ENCODE measurements at regions not wholly inside any gene's neighbourhood (a gene's known extent, or its start where the extent isn't known, plus 50 kb on each side); places are given as distances from the start of the nearest gene placed in this dataset.
"Not testable (repeated sequence)": the region's sequence is repeated elsewhere in the genome, so short reads cannot be mapped to it uniquely, and the experiment has no call there.

DNA sequence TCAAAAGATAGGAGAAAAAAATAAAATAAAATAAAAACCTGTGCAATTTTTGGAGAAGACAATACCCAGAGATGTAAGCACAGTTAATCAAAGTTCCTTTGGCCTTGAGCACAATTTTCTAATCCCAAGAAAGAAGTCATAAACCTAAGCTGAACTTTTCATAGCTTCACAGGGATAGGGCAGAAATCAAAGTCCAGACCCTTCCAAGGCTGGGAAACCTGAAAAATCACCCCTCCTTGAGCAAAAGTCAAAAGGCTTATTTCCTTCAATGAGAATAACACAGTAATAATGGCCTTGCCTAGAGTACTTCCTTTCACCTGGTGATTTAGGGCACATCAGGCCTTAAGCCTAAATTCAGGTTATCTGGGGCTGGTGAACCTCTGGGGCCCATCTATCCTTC, 415.0 kb upstream of the BTBD3 start:
- no peak overlapping the region for H3K4me2 ChIP-seq (ENCODE audit: low read depth, low read length, poor library complexity, severe bottlenecking)
- no peak for TF ChIP-seq EZH2phosphoT487 (IDR thresholded peaks at IDR 0.05; ENCODE audit: borderline replicate concordance)
- no peak for TF ChIP-seq CTCF (conservative IDR thresholded peaks at IDR 0.05; ENCODE audit: low read length)
- no peak overlapping the region for H3K4me3 ChIP-seq (ENCODE audit: low read length, poor library complexity, severe bottlenecking)
- no peaks in the 10 kb centered on the region for H3F3A ChIP-seq (ENCODE audit: low read depth)
- H4K20me1 ChIP-seq (ENCODE audit: insufficient read depth, low read length, poor library complexity, severe bottlenecking) = no peaks in the 10 kb centered on the region
- H3K9ac ChIP-seq (ENCODE audit: low read depth, low read length, poor library complexity, severe bottlenecking) = no peak overlapping the region
- H3K36me3 ChIP-seq (ENCODE audit: insufficient read depth, low read length) = no peaks in the 10 kb centered on the region
- no peaks in the 10 kb centered on the region for H3K9me3 ChIP-seq (ENCODE audit: insufficient read depth, low read depth, low read length)
- H3K4me1 ChIP-seq (ENCODE audit: insufficient read depth, low read length, poor library complexity, severe bottlenecking) = no peaks in the 10 kb centered on the region
- no peaks in the 10 kb centered on the region for H3K27me3 ChIP-seq (ENCODE audit: insufficient read depth, low read length, poor library complexity, severe bottlenecking)
- H3K79me2 ChIP-seq (ENCODE audit: insufficient read depth, low read length) = no peaks in the 10 kb centered on the region
- H3K9me2 ChIP-seq (replicated peaks; ENCODE audit: low read depth, low read length) = no peaks in the 10 kb centered on the region
- H2AFZ ChIP-seq (ENCODE audit: low read length) = no peak overlapping the region

GRCh38 chr20:11509776-11510175, 407.9 kb upstream of the BTBD3 start:
- H3K4me2 ChIP-seq (ENCODE audit: low read depth, low read length, poor library complexity, severe bottlenecking) = no peak overlapping the region

DNA sequence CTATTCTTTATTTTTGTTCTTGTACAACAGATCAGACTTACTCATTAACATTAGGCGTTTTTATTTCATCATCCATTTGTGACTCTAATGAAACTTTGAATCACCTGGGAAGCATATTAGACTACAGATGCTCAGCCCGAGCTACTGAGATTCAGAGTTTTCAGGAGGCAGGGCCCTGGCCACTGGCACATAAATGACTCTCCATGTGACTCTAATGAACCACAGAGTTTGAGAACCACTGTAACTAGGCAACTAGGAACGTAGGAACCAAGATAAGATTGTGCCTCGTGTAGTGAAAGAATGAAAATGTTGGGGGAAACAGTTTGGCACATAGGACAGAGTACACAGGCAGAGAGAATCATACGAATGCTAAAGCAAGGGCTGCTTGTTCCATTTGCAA, 405.9 kb upstream of the BTBD3 start:
- Histone ChIP-seq H3K4me3 (ENCODE audit: low read length, poor library complexity, severe bottlenecking) (no peak overlapping the region), H3F3A (ENCODE audit: low read depth) (no peaks in the 10 kb centered on the region), H3K9me3 (ENCODE audit: insufficient read depth, low read depth, low read length) (no peaks in the 10 kb centered on the region), H3K4me1 (ENCODE audit: insufficient read depth, low read length, poor library complexity, severe bottlenecking) (no peaks in the 10 kb centered on the region), H3K9me2 (replicated peaks; ENCODE audit: low read depth, low read length) (no peaks in the 10 kb centered on the region), H3K4me2 (ENCODE audit: low read depth, low read length, poor library complexity, severe bottlenecking) (no peak overlapping the region), H3K36me3 (ENCODE audit: insufficient read depth, low read length) (no peaks in the 10 kb centered on the region), H3K79me2 (ENCODE audit: insufficient read depth, low read length) (no peaks in the 10 kb centered on the region), H3K27me3 (ENCODE audit: insufficient read depth, low read length, poor library complexity, severe bottlenecking) (no peaks in the 10 kb centered on the region), H4K20me1 (ENCODE audit: insufficient read depth, low read length, poor library complexity, severe bottlenecking) (no peaks in the 10 kb centered on the region), H3K9ac (ENCODE audit: low read depth, low read length, poor library complexity, severe bottlenecking) (no peak overlapping the region), H2AFZ (ENCODE audit: low read length) (no peak overlapping the region)
- TF ChIP-seq EZH2phosphoT487 (IDR thresholded peaks at IDR 0.05; ENCODE audit: borderline replicate concordance) (no peak), CTCF (conservative IDR thresholded peaks at IDR 0.05; ENCODE audit: low read length) (no peak)

More at GRCh38 chr20:11509776-11510175, 407.9 kb upstream of the BTBD3 start:
- no peak overlapping the region for H3K9ac ChIP-seq (ENCODE audit: low read depth, low read length, poor library complexity, severe bottlenecking)
- H3F3A ChIP-seq (ENCODE audit: low read depth) = no peaks in the 10 kb centered on the region
- H3K9me2 ChIP-seq (replicated peaks; ENCODE audit: low read depth, low read length) = no peaks in the 10 kb centered on the region
- H3K27me3 ChIP-seq (ENCODE audit: insufficient read depth, low read length, poor library complexity, severe bottlenecking) = no peaks in the 10 kb centered on the region
- no peak overlapping the region for H2AFZ ChIP-seq (ENCODE audit: low read length)
- H3K36me3 ChIP-seq (ENCODE audit: insufficient read depth, low read length) = no peaks in the 10 kb centered on the region
- H3K4me3 ChIP-seq (ENCODE audit: low read length, poor library complexity, severe bottlenecking) = no peak overlapping the region
- no peaks in the 10 kb centered on the region for H3K4me1 ChIP-seq (ENCODE audit: insufficient read depth, low read length, poor library complexity, severe bottlenecking)
- no peaks in the 10 kb centered on the region for H4K20me1 ChIP-seq (ENCODE audit: insufficient read depth, low read length, poor library complexity, severe bottlenecking)
- TF ChIP-seq CTCF (conservative IDR thresholded peaks at IDR 0.05; ENCODE audit: low read length) = no peak
- TF ChIP-seq EZH2phosphoT487 (IDR thresholded peaks at IDR 0.05; ENCODE audit: borderline replicate concordance) = no peak
- no peaks in the 10 kb centered on the region for H3K79me2 ChIP-seq (ENCODE audit: insufficient read depth, low read length)
- no peaks in the 10 kb centered on the region for H3K9me3 ChIP-seq (ENCODE audit: insufficient read depth, low read depth, low read length)

- H3K79me2 ChIP-seq (ENCODE audit: insufficient read depth, low read length); H3K27me3 ChIP-seq (ENCODE audit: insufficient read depth, low read length, poor library complexity, severe bottlenecking); H3K36me3 ChIP-seq (ENCODE audit: insufficient read depth, low read length); H3K4me1 ChIP-seq (ENCODE audit: insufficient read depth, low read length, poor library complexity, severe bottlenecking); H2AFZ ChIP-seq (ENCODE audit: low read length); H3K9me2 ChIP-seq (replicated peaks; ENCODE audit: low read depth, low read length); H3K9ac ChIP-seq (ENCODE audit: low read depth, low read length, poor library complexity, severe bottlenecking); H3F3A ChIP-seq (ENCODE audit: low read depth); H3K4me3 ChIP-seq (ENCODE audit: low read length, poor library complexity, severe bottlenecking); H3K4me2 ChIP-seq (ENCODE audit: low read depth, low read length, poor library complexity, severe bottlenecking); H3K9me3 ChIP-seq (ENCODE audit: insufficient read depth, low read depth, low read length); H4K20me1 ChIP-seq (ENCODE audit: insufficient read depth, low read length, poor library complexity, severe bottlenecking): not testable (repeated sequence)
These were observed 404.4 kb upstream of the BTBD3 start for GRCh38 chr20:11513241-11513745.
